GM21717 (cell line): ENCODE measurements at regions not wholly inside any gene's neighbourhood (a gene's known extent, or its start where the extent isn't known, plus 50 kb on each side); places are given as distances from the start of the nearest gene placed in this dataset.
"Not testable (repeated sequence)": the region's sequence is repeated elsewhere in the genome, so short reads cannot be mapped to it uniquely, and the experiment has no call there.

ENCODE experiments used
- ATAC-seq: cut with Tn5 transposase; IDR thresholded peaks from one replicate; pipeline ENCODE4 v1.9.1; 2021; ENCODE audit warnings: mild to moderate bottlenecking, moderate library complexity; ENCODE audit not compliant: unreplicated experiment

DNA sequence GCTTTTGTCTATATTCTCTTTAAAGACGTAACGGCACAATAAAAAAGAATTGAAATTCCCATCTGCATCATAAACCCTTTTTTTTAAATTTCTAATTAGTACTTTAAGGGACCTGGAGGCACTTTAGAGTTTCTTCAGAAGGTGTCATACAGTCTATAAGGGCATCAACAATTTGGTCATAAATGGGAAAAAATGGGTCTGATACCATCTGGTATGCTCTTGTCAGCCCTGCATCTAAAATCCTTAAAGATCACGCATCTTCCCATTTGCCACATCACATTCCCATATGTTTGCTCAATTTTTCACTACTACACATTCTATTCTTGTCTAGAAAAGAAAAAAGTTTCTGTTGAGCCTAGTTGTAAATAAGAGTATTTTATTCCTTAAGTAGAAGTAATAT is 53.8 kb downstream of the COX7C start:
- no peak for ATAC-seq

DNA sequence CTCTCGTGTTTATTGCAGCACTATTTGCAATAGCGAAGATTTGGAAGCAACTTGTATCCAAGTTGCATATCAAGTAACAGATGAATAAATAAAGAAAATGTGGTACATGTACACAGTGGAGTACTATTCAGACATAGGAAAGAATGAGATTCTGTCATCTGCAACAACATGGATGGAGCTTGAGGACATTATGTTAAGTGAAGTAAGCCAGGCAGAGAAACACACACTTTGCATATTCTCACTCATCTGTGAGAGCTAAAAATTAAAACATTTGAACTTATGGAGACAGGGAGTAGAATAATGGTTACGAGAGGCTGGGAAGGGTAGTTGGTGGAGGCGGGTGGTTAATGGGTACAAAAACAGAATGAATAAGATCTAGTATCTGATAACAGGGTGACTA is 56.3 kb downstream of the COX7C start:
- ATAC-seq = no peak

DNA sequence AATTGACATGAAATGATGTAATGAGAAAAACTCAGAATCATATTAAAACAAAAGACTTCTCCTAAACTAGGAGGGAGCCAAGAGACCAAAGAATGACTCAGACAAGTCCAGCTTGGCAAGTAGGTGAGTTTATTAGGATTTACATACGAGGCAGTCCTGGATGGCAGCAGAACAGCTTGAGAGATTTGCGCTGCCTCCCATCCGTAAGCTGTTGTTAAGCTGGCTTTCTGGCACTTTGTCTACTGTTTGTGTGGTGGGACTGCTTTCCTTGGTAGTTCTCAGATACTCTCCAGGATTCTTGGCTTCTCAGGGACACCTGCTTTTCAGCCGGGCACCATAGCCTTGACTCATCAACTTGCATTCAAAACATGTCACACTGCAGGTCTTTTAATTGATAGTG is 57.6 kb downstream of the COX7C start:
- no peak for ATAC-seq

DNA sequence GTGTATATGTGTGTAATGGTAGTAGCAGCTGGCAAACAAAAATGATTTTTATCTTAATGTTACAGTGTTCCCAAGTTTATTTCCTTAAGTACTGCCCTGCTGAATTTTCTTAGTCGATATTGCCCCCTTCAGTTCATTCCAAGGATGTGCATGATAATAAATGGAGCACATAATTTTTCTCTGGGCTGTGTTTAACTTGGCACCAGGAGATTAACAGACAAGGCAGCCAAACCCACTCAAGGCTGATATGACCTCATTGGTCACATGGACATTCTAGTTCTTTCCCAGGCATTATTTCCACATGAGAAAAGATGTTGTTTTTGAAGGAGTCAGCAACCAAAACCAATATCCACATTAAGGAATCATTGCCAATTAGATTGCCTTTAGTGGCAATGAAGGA is 61.8 kb downstream of the COX7C start:
- ATAC-seq = peak; percentile 84

DNA sequence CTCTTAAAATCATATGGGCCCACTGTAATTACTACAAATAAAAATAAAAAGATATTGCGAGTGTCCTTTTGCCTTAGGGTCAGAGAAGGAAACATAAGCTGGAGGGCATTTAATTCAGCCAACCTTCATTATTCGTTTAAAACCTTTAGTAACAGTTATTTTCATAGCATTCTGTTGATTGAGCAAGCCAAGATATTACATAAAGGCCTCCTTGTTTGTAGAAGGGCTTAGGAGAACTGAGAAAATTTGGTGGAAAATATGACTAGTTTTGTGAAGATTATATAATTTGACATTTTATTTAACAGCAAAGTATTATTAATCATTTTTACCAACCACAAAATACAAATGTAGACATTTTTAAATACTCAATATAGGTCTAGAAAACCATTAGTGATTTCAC is 62.2 kb downstream of the COX7C start:
- no peak for ATAC-seq

DNA sequence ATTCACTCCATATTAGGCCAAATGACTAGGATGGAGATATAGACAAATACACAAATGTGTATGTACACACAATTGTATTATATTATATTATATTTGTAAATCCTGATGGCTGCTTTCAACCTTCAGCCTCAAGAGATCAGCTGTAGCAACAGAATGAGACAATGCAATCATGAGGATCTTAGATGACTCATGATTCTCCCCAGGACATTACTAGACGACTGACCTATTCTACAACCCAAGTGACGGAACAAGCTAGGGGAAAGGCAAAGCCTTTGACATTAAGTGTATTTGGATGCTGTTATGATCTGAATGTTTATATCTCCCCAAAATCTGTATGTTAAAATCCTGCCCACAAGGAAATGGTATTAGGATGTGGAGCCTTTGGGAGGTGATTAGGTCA is 66.5 kb downstream of the COX7C start:
- no peak for ATAC-seq

DNA sequence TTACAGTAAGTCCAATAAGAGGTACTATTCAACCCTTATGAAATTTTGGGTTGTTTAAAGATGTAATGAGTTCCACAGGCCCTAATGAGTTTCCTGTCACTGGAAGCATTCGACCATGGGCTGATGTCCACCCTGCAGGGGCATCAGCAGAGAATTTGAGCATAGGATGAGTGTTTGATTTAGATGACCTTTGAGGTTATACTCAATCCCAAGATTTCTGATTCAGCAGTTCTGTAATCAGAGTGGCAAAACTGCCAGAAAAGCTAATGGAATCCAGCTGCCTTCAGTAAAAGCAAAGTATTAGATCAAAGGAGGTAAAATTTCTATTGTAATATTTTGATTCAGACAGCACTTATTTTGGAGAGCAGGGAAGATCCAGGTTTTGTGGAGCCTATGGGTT is 68.3 kb downstream of the COX7C start:
- no peak for ATAC-seq

DNA sequence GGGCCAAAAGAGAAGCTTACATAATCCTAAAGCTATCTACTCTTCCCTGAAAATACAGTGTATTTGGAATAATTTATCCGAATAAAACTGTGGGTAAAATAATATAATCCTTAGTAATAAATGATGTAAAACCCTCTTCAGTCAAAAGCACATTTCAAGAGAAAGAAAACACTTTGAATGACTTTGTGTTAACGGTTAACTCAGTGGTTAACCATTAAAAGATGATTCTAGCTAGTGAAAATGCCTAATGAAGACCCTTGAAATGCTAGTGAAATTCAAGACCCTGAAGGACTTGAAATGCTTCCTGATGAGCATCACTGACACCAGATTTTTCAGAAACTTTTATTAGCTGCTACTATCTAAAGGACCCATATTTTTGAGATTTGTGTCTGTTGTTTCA is 70.7 kb downstream of the COX7C start:
- no peak for ATAC-seq

DNA sequence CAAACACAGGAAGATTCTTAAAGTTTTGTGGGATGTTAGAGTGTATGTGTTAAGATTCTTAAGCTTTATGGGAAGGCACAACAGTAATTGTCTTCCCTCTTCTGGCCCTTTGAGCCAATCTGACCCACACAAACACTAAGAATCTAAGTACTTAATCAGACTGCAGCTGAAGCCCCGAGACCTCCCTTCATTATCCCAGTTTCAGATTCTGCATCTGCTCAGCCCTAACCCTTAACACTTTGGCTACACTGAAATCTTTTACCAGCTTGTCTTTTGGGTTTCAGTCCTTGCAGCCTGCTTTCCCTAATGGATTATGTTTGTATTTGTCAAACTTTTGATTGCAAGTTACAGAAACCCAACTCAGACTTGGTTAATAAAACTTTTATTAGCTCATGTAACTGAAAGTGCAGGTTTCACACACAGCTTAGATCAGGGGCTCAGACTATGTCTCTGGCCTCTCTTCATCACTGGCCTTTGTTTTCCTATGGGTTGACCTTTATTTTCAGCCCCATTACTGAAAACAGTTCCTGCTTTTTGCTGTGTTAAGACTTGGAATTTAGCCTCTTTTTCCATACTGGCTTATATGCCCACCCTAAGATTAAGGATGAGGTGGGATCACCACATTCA is 71.5 kb downstream of the COX7C start:
- no peak for ATAC-seq

DNA sequence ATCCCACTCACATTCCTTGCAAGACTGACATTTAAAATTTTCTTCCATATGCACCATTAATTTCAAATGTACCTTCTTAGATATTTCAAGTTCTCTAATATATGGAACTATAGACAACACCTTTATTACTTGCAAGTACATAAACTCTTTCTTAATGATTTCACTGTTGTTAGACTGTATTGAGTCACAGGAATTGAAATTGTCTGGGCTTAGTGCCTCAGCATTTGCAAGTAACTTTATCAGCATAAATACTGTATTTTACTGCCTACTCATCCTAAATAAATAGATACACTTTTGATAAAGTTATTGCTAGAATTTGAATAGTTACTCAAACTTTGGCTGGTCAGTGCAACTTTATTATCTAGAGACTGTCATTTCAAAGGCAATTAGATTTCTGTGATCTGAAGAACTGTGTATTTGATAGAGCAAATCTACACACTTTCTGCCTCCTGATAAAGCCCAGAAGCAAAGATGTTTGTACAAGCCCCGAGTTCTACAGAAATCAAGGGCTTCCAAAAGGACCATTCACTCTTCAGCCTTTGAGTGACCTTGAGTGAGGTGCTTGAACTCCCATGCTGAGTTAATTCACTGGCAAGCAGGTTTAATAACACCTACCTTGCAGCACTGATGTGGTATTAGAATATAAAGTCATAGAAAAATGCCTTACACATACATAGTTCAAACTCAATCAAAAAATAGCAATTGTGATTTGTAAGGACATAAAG is 91.6 kb downstream of the COX7C start:
- no peak for ATAC-seq

DNA sequence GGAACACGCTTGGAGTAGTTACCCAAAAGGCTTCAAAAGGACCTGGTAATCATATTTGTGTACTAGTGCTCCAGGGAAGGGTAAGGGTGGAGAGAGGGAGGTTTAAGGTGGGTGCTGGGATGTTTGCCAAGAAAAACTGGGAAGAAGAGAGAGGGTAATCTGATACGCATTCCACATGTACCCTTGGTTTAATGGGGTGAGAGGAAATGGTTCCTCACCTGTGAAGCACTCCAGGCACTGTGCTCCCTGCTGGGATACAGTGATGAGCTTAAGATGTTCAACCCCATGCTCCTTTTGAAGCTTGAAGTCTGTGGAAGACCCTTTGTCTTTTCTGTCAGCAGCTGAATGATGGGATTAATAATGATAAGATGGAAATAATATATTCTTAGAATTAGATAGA is 98.4 kb downstream of the COX7C start:
- ATAC-seq = no peak

DNA sequence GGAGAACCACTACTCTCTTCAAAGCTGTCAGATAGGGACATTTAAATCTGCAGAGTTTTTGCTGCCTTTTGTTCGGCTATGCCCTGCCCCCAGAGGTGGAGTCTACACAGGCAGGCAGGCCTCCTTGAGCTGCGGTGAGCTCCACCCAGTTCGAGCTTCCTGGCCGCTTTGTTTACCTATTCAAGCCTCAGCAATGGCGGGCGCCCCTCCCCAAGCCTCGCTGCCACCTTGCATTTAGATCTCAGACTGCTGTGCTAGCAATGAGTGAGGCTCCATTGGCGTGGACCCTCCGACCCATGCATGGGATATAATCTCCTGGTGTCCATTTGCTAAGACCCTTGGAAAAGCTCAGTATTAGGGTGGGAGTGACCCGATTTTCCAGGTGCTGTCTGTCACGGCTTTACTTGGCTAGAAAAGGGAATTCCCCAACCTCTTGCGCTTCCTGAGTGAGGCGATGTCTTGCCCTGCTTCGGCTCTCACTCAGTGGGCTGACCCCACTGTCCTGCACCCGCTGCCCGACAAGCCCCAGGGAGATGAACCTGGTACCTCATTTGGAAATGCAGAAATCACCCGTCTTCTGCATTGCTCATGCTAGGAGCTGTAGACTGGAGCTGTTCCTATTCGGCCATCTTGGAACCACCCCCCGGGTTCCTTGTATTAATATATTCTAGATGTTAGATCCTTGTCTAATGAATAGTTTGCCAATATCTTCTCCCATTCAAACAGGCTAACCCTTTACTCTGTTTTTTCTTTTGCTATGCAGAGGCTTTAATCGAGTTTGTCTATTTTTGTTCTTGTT is 113.8 kb downstream of the COX7C start:
- not testable (repeated sequence) for ATAC-seq

DNA sequence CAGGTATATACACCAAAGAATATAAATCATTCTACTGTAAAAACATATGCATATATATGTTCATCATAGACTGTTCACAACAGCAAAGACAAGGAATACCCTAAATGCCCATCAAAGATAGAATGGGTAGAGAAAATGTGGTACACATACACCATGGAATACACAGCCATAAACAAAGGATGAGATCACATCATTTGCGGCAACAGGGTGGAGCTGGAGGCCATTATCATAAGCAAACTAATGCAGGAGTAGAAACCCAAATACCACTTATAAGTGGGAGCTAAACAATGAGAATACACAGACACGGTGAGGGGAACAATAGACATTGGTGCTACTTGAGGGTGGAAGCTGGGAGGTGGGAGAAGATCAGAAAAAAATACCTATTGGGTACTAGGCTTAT is 117.6 kb downstream of the COX7C start:
- no peak for ATAC-seq

DNA sequence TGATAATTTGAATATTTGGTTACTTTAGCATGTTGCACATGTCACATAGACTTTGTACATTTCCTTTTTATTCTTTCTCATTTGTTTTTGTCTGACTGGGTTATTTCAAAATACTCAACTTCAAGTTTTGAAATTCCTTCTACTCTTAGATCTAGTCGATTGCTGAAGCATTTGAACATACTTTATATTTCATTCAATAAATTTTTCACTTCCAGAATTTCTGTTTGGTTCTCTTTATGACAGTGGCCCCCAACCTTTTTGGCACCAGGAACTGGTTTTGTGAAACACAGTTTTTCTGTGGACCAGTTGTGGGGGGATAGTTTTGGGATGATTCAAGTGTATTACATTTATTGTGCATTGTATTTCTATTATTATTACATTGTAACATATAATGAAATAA is 119.8 kb downstream of the COX7C start:
- ATAC-seq = no peak

DNA sequence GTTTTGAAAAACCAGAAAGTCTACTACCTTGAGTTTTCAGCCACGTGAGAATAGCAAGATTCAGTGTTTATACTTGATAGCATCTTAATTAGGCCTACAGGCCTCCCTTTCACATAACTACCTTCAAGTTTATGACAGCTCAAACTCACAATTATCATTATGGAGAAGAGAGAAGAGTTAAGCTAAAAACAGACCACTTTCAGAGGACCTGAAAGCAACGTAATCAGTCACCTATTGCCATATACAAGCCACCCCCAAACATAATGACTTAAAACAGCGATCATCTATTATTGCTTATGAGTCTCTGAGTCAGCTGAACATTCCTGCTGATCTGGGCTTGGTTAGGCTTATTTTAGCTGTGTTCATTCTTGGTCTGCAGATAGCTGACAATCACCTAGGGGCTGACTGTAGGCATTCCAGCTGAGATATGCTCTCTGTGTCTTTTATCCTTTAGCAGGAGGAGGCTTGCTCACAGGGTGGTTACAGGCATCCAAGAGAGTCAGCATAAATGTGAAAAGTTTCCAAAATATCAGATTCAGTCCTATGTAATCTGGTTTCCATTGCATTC is 130.9 kb downstream of the COX7C start:
- no peak for ATAC-seq

DNA sequence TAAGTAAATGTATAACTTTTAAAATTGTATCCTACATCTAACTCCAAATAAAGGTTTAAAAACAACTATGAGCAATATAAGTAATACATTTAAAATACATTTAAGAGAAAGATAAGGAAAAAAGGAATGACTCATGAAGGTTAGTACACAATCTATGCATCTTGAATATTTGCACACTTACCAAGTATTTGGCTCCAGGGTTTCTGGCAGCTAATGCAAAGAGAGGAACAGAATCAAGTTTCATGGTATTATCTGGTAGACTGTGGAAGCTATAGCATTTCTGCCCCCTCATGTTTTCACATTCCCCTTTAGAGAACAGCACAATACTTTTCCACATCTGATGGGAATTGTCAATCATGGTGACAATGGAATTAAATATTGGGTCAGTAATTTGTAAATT is 132.1 kb downstream of the COX7C start:
- ATAC-seq = no peak

DNA sequence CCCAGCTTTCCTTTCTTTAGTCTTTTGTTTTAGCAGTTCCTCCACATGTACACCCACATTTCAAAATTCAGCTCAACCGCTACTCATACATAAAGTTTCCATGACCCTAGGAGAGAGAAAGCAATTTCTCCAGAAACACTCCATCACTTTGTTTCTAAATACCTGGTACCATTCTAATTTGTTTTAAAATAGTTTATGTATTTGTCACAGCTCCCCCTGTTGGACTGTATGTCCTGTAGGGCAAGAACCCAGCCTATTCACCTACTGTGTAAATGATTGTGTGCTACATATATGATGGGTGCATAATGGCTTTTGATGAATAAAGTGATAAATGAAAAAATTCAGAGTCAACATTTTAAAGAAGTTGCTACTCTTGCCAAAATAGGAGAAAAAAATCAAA is 139.1 kb downstream of the COX7C start:
- no peak for ATAC-seq

DNA sequence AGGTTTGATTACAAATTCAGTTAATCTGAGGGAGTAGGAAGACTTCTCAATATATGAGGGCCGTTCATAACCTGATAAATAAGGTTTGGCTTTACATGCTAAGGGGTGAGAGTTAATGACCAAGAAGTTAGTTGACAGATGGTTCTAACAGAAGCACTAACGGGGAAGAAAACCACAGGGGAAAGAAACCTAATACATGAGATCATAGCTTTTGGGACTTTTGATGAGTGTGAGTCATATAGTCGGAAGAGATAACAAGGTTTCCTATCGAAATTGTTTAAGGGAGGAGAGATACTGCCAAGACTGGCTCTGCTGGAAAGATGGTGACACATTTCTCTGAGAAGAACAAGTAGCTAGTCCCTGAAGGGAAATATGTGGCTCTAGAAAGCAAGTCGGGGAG is 140.1 kb downstream of the COX7C start:
- ATAC-seq = no peak

DNA sequence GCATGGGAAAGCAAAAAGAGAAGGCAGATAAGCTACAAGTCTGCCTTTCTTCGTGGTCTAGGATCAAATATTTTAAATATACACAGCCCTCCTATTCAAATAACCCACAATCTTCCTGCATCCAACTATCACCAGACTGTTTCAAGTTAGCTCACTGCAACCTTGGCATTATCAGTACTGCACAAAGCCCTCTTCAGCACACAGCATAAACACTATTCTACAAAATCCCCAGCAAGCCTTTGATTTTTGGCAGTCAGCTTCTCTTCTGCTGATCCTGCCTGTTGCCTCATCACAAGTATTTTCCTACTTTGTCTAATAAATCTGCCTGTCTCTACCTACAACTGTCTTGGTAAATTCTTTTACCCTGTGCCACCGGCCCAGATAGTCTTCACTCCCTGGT is 142.9 kb downstream of the COX7C start:
- ATAC-seq = no peak

DNA sequence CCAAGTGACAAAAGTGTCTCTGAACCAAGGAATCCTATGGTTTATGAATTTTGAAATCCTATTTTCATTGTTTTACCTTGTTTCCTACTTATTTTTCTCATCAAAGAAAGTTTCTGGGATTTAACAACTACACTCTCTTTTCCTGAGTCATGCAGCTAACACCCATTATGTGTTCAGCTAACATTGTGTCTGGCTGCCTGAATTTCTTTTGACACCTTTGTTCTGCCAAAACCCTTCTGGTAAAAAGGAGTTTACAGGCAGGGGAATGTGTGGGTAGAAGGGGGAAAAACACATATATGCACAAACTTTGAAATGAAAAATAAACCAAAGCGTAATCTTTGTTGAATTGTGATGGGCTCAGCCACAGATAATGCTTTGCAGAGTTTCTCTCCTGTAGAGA is 146.2 kb downstream of the COX7C start:
- no peak for ATAC-seq

DNA sequence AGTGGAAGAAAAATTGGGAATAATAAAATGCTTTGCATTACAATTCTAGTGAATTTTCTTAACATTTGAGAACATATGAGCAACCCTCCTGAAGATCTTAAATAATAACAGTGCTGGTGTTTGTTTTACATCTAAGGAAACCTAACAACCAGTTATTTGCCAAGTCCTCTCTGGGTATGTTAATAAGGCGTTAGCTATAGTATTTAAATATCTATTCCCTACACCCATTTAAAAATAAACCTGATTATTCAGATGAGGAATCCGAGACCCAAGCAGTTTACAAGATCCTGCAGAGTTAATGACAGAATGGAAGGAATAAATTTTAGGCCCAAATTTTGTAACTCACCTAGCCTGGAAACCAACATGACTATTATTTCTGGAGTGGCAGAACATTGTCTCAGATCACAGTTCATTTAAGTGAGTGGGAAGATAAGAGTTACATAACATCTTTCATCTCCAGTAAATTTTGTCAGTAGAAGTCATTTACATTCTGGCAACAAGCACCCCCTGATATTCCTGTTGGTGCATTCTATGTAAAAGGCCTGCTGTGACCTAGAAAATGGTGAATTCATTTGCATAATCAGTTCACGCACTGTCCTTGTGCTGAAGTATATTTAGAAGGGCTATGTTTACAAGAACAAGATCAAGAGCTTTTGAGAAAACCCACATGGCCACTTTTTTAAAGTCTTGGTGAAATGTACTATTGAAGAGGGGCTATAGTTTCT is 148.2 kb downstream of the COX7C start:
- ATAC-seq = no peak
